SK-N-SH treated with all-trans-retinoic acid at 6 μM for 48 hours (cell line): ENCODE measurements at regions not wholly inside any gene's neighbourhood (a gene's known extent, or its start where the extent isn't known, plus 50 kb on each side); places are given as distances from the start of the nearest gene placed in this dataset.
"Not testable (repeated sequence)": the region's sequence is repeated elsewhere in the genome, so short reads cannot be mapped to it uniquely, and the experiment has no call there.

ENCODE experiments used
- ATAC-seq: fragments of 200-7000 bp; cut with Tn5 transposase; 3 replicates; pipeline ENCODE4 v1.9.1; 2020; ENCODE audit warnings: mild to moderate bottlenecking, moderate library complexity
- ARNTL ChIP-seq: fragments of 450-650 bp; formaldehyde crosslinking; IDR thresholded peaks from 2 replicates; pipeline ENCODE4 v1.5.0; 2020; ENCODE audit warnings: low read depth, mild to moderate bottlenecking, moderate library complexity, borderline replicate concordance
- BACH2 ChIP-seq: fragments of 250-450 bp; sonication (Bioruptor Pico); IDR thresholded peaks from 2 replicates; pipeline ENCODE4 v1.9.0; 2021; ENCODE audit warnings: mild to moderate bottlenecking, borderline replicate concordance
- CREB5 ChIP-seq: fragments of 250-450 bp; sonication (Bioruptor Pico); IDR thresholded peaks from 2 replicates; pipeline ENCODE4 v1.5.1; 2020; ENCODE audit warnings: low read depth, mild to moderate bottlenecking, moderate library complexity
- CSDC2 ChIP-seq: fragments of 250-450 bp; sonication (Bioruptor Pico); IDR thresholded peaks from 2 replicates; pipeline ENCODE4 v1.5.0; 2020; ENCODE audit warnings: mild to moderate bottlenecking, moderate library complexity
- ESRRG ChIP-seq: fragments of 250-450 bp; sonication (Bioruptor Pico); IDR thresholded peaks from 2 replicates; pipeline ENCODE4 v1.6.1; 2021; ENCODE audit warnings: mild to moderate bottlenecking
- GLIS3 ChIP-seq: fragments of 250-450 bp; sonication (Bioruptor Pico); IDR thresholded peaks from 2 replicates; pipeline ENCODE4 v1.5.0; 2020; ENCODE audit warnings: mild to moderate bottlenecking, moderate library complexity
- ISL1 ChIP-seq: fragments of 250-450 bp; sonication (Bioruptor Pico); IDR thresholded peaks from 2 replicates; pipeline ENCODE4 v2.1.2; 2022; ENCODE audit warnings: mild to moderate bottlenecking, moderate library complexity
- PATZ1 ChIP-seq: fragments of 250-450 bp; sonication (Bioruptor Pico); IDR thresholded peaks from 2 replicates; pipeline ENCODE4 v1.8.0; 2020; ENCODE audit warnings: mild to moderate bottlenecking, moderate library complexity, borderline replicate concordance
- PPARA ChIP-seq: fragments of 250-450 bp; sonication (Bioruptor Pico); IDR thresholded peaks from 2 replicates; pipeline ENCODE4 v1.5.0; 2020; ENCODE audit warnings: mild to moderate bottlenecking, borderline replicate concordance
- SNAI2 ChIP-seq: fragments of 250-450 bp; sonication (Bioruptor Pico); IDR thresholded peaks from 2 replicates; pipeline ENCODE4 v1.5.0; 2020; ENCODE audit warnings: mild to moderate bottlenecking, moderate library complexity
- TCF4 ChIP-seq: fragments of 250-450 bp; sonication (Bioruptor Pico); IDR thresholded peaks from 2 replicates; pipeline ENCODE4 v1.8.0; 2021; ENCODE audit warnings: mild to moderate bottlenecking, moderate library complexity, borderline replicate concordance
- TOX ChIP-seq: fragments of 250-450 bp; sonication (Bioruptor Pico); IDR thresholded peaks from 2 replicates; pipeline ENCODE4 v1.8.0; 2021; ENCODE audit warnings: mild to moderate bottlenecking, moderate library complexity, borderline replicate concordance
- TSHZ2 ChIP-seq: fragments of 250-450 bp; sonication (Bioruptor Pico); IDR thresholded peaks from 2 replicates; pipeline ENCODE4 v1.5.0; 2020; ENCODE audit warnings: mild to moderate bottlenecking, moderate library complexity
- ZC3H10 ChIP-seq: fragments of 250-450 bp; sonication (Bioruptor Pico); IDR thresholded peaks from 2 replicates; pipeline ENCODE4 v1.5.1; 2021; ENCODE audit warnings: mild to moderate bottlenecking, moderate library complexity
- ZFP3 ChIP-seq: fragments of 250-450 bp; sonication (Bioruptor Pico); IDR thresholded peaks from 2 replicates; pipeline ENCODE4 v1.5.0; 2020; ENCODE audit warnings: mild to moderate bottlenecking, moderate library complexity
- ZFP30 ChIP-seq: fragments of 450-650 bp; formaldehyde crosslinking; IDR thresholded peaks from 2 replicates; pipeline ENCODE4 v1.5.0; 2022; ENCODE audit warnings: mild to moderate bottlenecking, moderate library complexity
- ZNF70 ChIP-seq: fragments of 450-650 bp; formaldehyde crosslinking; IDR thresholded peaks from 2 replicates; pipeline ENCODE4 v1.5.0; 2020; ENCODE audit warnings: mild to moderate bottlenecking, moderate library complexity
- ZNF8 ChIP-seq: fragments of 450-650 bp; formaldehyde crosslinking; IDR thresholded peaks from 2 replicates; pipeline ENCODE4 v1.5.0; 2020; ENCODE audit warnings: mild to moderate bottlenecking, moderate library complexity
- TF ChIP-seq, protein P1 (sequence below): fragments of 250-450 bp; sonication (Bioruptor Pico); IDR thresholded peaks from 2 replicates; pipeline ENCODE4 v1.5.1; 2021; ENCODE audit warnings: mild to moderate bottlenecking, moderate library complexity

DNA sequence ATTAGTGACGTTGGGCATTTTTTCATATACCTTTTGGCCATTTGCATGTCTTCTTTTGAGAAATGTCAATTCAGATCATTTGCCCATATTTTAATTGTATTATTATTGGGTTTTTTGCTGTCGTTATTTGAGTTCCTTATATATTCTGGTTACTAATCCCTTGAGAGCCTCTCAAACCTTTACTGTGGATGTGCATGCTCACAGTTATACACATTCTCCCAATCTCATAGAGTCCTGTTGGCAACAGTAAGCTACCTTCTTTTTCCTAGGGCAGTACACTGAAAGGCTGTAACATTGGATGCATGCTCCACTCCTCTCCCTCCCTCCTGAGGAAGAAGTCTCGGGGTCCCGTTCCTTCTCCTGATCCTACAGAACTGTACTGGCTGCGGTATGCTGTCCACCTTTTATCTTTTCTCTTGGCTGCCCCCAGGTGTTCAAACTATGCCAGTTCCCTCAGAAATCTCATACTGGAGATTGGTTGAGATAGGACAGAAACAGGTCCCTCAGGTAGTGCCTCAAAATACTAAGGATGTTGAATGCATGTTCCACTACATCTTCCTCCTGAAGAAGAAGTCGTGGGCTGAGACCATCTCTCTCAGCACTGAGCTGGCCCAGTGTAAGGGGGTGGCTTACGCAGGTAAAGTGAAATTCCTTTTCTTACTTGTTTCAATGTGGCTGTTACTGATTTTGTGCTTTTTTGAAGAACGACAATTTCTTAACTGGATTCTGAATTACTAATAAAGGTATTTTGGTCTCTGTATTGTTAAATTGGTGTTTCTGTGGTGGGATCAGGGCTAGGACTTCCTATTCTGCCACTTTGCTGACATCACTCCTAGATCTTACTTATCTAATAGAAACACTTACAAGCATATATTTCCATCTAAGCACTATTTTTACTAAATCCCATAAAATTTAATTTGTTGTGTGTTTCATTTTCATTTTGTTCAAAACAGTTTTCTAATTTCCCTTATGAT, 145.4 kb upstream of the HUWE1 start:
- ATAC-seq: peak; percentile 90

DNA sequence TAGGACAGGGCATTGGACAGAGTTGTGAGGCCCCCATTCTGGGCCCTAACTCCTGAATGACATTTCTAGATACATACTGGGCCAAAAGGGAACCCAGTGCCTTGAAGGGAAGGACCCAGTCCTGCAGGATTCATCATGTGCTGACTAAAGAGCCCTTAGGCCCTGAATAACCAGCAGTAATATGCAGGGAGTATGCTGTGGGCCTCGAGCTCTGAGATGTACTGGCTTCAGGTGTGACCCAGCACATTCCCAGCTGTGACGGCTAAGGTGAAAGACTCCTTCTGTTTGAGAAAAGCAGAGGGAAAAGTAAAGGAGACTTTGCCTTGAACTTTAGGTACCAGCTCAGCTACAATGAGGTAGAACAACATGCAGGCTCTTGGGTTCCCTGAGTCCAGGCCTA, 138.2 kb upstream of the HUWE1 start:
- ATAC-seq: no peak
- TF ChIP-seq ZFP30 (no peak), ZNF8 (CRISPR knock-in tag) (no peak), ZNF70 (CRISPR knock-in tag) (no peak), PATZ1 (no peak), BACH2 (CRISPR knock-in tag) (no peak)

More for the DNA sequence above, 145.4 kb upstream of the HUWE1 start:
- no peak for TF ChIP-seq BACH2 (CRISPR knock-in tag)
- TF ChIP-seq GLIS3: no peak
- no peak for TF ChIP-seq ARNTL

- ATAC-seq: not testable (repeated sequence)
Observed at GRCh38 chrX:53818115-53818514, 131.6 kb upstream of the HUWE1 start.

DNA sequence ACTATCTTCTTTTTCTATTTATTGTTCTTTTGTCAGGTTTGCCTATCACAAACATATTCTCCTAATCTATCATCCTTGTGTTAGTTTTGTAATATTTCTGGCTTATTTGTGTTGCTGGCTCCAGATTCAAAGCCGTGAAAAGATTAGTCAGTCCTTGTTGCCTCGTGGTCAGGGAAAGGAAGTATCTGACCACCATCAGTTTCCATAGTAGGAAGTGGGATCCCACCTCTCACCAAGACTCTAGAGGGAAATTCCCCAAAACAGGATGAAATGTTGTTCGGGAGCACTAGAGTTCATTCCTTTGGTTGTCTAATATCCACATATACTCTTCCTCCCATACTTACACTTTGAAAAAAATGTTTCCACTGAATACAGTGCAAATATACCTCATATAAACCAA, 131.0 kb upstream of the HUWE1 start:
- ATAC-seq: no peak
- TF ChIP-seq ZNF70 (CRISPR knock-in tag): no peak
- TF ChIP-seq ZNF8 (CRISPR knock-in tag): no peak
- TF ChIP-seq ZFP3 (CRISPR knock-in tag): no peak
- TF ChIP-seq ARNTL: no peak
- no peak for TF ChIP-seq ESRRG
- no peak for TF ChIP-seq CSDC2 (CRISPR knock-in tag)
- no peak for TF ChIP-seq ZC3H10 (CRISPR knock-in tag)
- TF ChIP-seq, protein P1, sequence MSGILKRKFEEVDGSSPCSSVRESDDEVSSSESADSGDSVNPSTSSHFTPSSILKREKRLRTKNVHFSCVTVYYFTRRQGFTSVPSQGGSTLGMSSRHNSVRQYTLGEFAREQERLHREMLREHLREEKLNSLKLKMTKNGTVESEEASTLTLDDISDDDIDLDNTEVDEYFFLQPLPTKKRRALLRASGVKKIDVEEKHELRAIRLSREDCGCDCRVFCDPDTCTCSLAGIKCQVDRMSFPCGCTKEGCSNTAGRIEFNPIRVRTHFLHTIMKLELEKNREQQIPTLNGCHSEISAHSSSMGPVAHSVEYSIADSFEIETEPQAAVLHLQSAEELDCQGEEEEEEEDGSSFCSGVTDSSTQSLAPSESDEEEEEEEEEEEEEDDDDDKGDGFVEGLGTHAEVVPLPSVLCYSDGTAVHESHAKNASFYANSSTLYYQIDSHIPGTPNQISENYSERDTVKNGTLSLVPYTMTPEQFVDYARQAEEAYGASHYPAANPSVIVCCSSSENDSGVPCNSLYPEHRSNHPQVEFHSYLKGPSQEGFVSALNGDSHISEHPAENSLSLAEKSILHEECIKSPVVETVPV (CRISPR knock-in tag): no peak
- no peak for TF ChIP-seq ZFP30
- no peak for TF ChIP-seq ISL1 (CRISPR knock-in tag)
- no peak for TF ChIP-seq SNAI2
- TF ChIP-seq TCF4 (CRISPR knock-in tag): no peak

DNA sequence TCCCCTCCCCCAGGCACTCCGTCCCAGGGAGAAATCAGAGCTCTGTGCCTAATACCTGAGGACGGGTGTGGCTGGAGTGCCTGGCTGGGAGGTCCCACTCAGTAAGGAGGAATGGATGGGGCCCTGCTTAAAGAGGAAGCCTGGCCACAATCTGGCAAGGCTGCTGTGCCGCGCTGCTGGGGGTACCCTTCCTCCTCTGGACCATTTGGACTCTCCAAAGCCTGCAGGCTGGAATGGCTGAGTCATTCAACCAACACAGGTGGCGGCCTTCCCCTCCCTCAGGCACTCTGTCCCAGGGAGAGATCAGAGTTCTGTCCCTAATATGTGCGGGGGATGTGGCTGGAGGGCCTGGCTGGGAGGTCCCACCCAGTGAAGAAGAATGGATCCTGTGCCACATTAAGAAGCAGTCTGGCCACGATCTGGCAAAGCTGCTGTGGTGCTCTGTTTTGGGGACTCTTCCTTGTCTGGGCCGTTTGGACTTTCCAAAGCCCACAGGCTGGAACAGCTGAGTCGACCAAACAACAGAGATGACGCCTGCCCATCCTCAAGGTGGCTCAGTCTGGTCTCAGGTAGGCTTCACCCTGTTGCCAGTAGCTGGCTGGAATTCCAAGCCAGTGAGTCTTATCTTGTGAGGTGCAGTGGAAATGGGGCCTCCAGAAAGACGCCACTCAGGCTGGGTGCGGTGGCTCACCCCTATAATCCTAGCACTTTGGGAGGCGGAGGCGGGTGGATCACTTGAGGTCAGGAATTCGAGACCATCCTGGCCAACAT, 127.3 kb upstream of the HUWE1 start:
- ATAC-seq: no peak
- TF ChIP-seq BACH2 (CRISPR knock-in tag): no peak
- TF ChIP-seq TOX (CRISPR knock-in tag): no peak
- no peak for TF ChIP-seq CREB5
- no peak for TF ChIP-seq TSHZ2 (CRISPR knock-in tag)
- no peak for TF ChIP-seq PPARA
- no peak for TF ChIP-seq ISL1 (CRISPR knock-in tag)
- TF ChIP-seq TCF4 (CRISPR knock-in tag): no peak
